CD4-positive, alpha-beta memory T cell (primary cell): ENCODE measurements at regions not wholly inside any gene's neighbourhood (a gene's known extent, or its start where the extent isn't known, plus 50 kb on each side); places are given as distances from the start of the nearest gene placed in this dataset.

Experiments used
- CTCF ChIA-PET: fragments of 350-600 bp; sonication (Branson Sonifier 250); formaldehyde crosslinking; loops from one replicate; lab custom pipeline; 2021; ENCODE audit warnings: inconsistent platforms; ENCODE audit not compliant: partially characterized antibody; lab: Charles Lee
- POLR2A ChIA-PET: fragments of 350-600 bp; sonication (Branson Sonifier 250); formaldehyde crosslinking; loops from one replicate; lab custom pipeline; 2021; ENCODE audit not compliant: partially characterized antibody; lab: Charles Lee
- DNase-seq, 5 donors: peaks; one replicate each; pipeline versions ENCODE4 v3.0.0 to v3.0.0-alpha.2; 2020 to 2022; ENCODE audit warnings: mixed read lengths in 1 of 5
- H3K27ac ChIP-seq: one replicate; pipeline ENCODE4 v1.7.0; 2013; ENCODE audit warnings: low read depth, low read length
- H3K27me3 ChIP-seq: 2 replicates; pipeline ENCODE4 v1.7.0; 2013; ENCODE audit warnings: mild to moderate bottlenecking, low read length, moderate library complexity; ENCODE audit not compliant: insufficient read depth
- H3K36me3 ChIP-seq: 2 replicates; pipeline ENCODE4 v1.7.0; 2013; ENCODE audit warnings: mild to moderate bottlenecking, low read length, moderate library complexity; ENCODE audit not compliant: insufficient read depth
- H3K4me1 ChIP-seq: 2 replicates; pipeline ENCODE4 v1.7.0; 2013; ENCODE audit warnings: mild to moderate bottlenecking, low read length, moderate library complexity; ENCODE audit not compliant: insufficient read depth
- H3K4me3 ChIP-seq, 2 donors: one replicate each; pipeline ENCODE4 v1.7.0; 2013; ENCODE audit warnings: low read length in 2 of 2, mild to moderate bottlenecking in 1 of 2
- H3K9me3 ChIP-seq, 2 donors: one replicate each; pipeline ENCODE4 v1.7.0; 2013; ENCODE audit warnings: low read length in 2 of 2, control low read depth in 1 of 2; ENCODE audit not compliant: control insufficient read depth in 1 of 2
- H3K27ac Mint-ChIP-seq, 7 donors: one replicate each; pipeline ENCODE4 v1.8.0; 2020 to 2021; ENCODE audit warnings: mixed read lengths in 7 of 7, mild to moderate bottlenecking in 6 of 7, inconsistent platforms in 3 of 7, moderate library complexity in 3 of 7
- H3K27me3 Mint-ChIP-seq, 2 donors: one replicate each; pipeline ENCODE4 v1.8.0; 2020 to 2021; ENCODE audit warnings: mixed read lengths in 2 of 2
- H3K36me3 Mint-ChIP-seq, 2 donors: one replicate each; pipeline ENCODE4 v1.8.0; 2020 to 2021; ENCODE audit warnings: mixed read lengths in 2 of 2, inconsistent platforms in 1 of 2, mild to moderate bottlenecking in 1 of 2
- H3K4me1 Mint-ChIP-seq, 4 donors: one replicate each; pipeline ENCODE4 v1.8.0; 2020 to 2021; ENCODE audit warnings: mixed read lengths in 4 of 4, mild to moderate bottlenecking in 1 of 4
- H3K4me3 Mint-ChIP-seq, 8 donors: one replicate each; pipeline ENCODE4 v1.8.0; 2020 to 2021; ENCODE audit warnings: mixed read lengths in 8 of 8, mild to moderate bottlenecking in 7 of 8, moderate library complexity in 6 of 8, inconsistent platforms in 3 of 8
- H3K9me3 Mint-ChIP-seq, 8 donors: one replicate each; pipeline ENCODE4 v1.8.0; 2020 to 2021; ENCODE audit warnings: mixed read lengths in 8 of 8, mild to moderate bottlenecking in 5 of 8, inconsistent platforms in 3 of 8, moderate library complexity in 1 of 8
- intact Hi-C: fragments of 100-400 bp; cut with micrococcal nuclease; formaldehyde crosslinking; loops from one replicate; pipeline ENCODE4 v1.15.1; 2023

DNA sequence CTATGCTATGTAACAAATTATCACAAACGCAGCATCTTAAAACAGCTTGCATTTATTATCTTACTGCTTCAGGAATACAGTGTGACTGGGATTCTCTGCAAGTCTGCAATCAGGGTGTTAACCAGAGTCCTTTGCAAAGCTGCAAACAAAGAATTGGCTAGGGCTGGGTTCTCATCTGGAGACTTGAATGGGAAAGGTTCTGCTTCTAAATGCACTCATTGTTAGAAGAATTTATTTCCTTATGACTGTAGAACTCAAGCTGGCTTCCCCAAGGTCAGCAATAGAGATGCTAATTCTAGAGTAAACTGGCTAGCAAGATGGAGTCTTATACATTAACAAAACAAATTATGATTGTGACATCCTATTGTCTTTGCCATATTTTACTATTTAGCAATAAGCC lies 673.7 kb downstream of the DIPK2A start:
- Mint-ChIP-seq H3K36me3 (no peaks in the 10 kb centered on the region), H3K4me1 (no peaks in the 10 kb centered on the region), H3K4me3 (no peak overlapping the region), H3K27ac (no peak overlapping the region), H3K9me3 (peaks cover 0 to 5% (median 0%) of the 10 kb centered on the region in 8 donors), H3K27me3 (no peaks in the 10 kb centered on the region)
- intact Hi-C loops, result no loop called here
- ChIA-PET CTCF (no interaction called here), POLR2A (no interaction called here)
- no peak for DNase-seq
- Histone ChIP-seq H3K9me3 (no peaks in the 10 kb centered on the region), H3K27me3 (no peaks in the 10 kb centered on the region), H3K27ac (no peak overlapping the region), H3K36me3 (no peaks in the 10 kb centered on the region), H3K4me1 (no peaks in the 10 kb centered on the region), H3K4me3 (no peak overlapping the region)

DNA sequence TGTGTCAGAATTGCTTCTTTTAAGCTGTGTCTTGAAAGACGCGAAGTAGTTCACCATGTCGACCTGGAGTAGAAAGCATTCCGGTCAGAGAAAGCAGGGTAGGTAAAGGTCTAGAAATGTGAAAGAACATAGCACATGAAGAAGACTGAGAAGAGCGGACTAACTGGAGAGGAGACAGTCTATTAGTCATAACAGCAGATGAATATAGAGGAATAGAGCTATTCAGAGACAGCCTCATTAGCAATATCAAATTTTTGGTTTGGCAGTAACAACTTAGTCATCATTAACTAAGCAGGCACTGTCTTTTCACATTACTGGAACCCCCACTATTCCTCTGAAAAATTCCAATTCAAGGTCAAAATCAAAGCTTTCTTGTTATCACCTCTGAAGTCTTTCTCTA lies 678.8 kb downstream of the DIPK2A start:
- H3K36me3 ChIP-seq, result no peaks in the 10 kb centered on the region
- no peak for DNase-seq
- no peak overlapping the region for H3K4me3 Mint-ChIP-seq
- H3K9me3 ChIP-seq, result no peaks in the 10 kb centered on the region
- H3K27ac Mint-ChIP-seq, result no peak overlapping the region
- H3K27ac ChIP-seq, result no peak overlapping the region
- CTCF ChIA-PET, result no interaction called here
- POLR2A ChIA-PET, result no interaction called here
- H3K36me3 Mint-ChIP-seq, result no peaks in the 10 kb centered on the region
- no peak overlapping the region for H3K4me3 ChIP-seq
- H3K4me1 Mint-ChIP-seq, result no peaks in the 10 kb centered on the region
- no peaks in the 10 kb centered on the region for H3K9me3 Mint-ChIP-seq
- H3K27me3 Mint-ChIP-seq, result no peaks in the 10 kb centered on the region
- intact Hi-C loops, result no loop called here
- H3K27me3 ChIP-seq, result no peaks in the 10 kb centered on the region
- no peaks in the 10 kb centered on the region for H3K4me1 ChIP-seq

DNA sequence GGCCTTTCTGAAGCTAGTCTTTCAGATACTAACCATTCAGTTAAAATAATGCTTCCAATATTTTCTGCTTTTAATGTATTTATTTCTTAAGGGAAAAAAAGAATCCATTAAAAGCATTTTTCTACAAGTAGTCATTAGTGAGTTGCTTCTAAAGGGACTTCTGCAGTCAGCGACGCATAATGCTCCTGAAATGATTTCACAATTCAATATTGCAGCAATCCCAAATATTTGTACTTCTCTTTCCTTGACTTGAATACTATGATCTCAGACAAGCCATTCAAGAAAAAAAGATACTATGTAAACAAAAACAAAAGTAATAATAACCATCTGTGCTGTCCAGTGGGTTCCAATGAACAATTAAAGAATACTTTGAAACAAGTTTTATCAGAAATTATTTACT lies 681.0 kb downstream of the DIPK2A start:
- Histone ChIP-seq H3K36me3 (no peaks in the 10 kb centered on the region), H3K27me3 (no peaks in the 10 kb centered on the region), H3K4me1 (no peaks in the 10 kb centered on the region), H3K27ac (no peak overlapping the region), H3K4me3 (no peak overlapping the region), H3K9me3 (no peaks in the 10 kb centered on the region)
- Mint-ChIP-seq H3K9me3 (no peaks in the 10 kb centered on the region), H3K27me3 (no peaks in the 10 kb centered on the region), H3K4me1 (no peaks in the 10 kb centered on the region), H3K36me3 (no peaks in the 10 kb centered on the region), H3K27ac (no peak overlapping the region), H3K4me3 (no peak overlapping the region)
- intact Hi-C loops, result no loop called here
- ChIA-PET CTCF (no interaction called here), POLR2A (no interaction called here)
- DNase-seq, result no peak

DNA sequence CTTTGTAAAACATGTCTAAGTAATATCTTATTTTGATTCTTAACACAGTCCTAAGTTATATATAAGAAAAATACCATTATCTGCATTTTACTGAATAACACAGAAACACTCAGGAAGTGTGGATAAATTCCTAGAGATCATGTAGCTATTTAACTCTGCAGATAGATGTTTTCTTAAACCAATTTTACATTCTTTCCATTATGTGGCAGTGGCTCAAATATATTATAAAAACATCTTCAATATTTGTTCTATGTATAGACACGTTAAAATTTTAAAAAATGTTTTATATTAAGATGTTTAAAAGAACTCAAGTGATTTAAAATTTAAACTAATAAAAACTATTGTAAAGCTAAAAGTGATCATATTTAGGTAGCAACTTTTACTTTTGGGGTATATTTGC lies 683.8 kb downstream of the DIPK2A start:
- Mint-ChIP-seq H3K27ac (no peak overlapping the region), H3K4me3 (no peak overlapping the region), H3K27me3 (no peaks in the 10 kb centered on the region), H3K9me3 (no peaks in the 10 kb centered on the region), H3K4me1 (no peaks in the 10 kb centered on the region), H3K36me3 (no peaks in the 10 kb centered on the region)
- no peaks in the 10 kb centered on the region for H3K4me1 ChIP-seq
- intact Hi-C loops, result no loop called here
- H3K27me3 ChIP-seq, result no peaks in the 10 kb centered on the region
- no peak overlapping the region for H3K27ac ChIP-seq
- ChIA-PET CTCF (no interaction called here), POLR2A (no interaction called here)
- no peaks in the 10 kb centered on the region for H3K9me3 ChIP-seq
- H3K36me3 ChIP-seq, result no peaks in the 10 kb centered on the region
- H3K4me3 ChIP-seq, result no peak overlapping the region
- no peak for DNase-seq

DNA sequence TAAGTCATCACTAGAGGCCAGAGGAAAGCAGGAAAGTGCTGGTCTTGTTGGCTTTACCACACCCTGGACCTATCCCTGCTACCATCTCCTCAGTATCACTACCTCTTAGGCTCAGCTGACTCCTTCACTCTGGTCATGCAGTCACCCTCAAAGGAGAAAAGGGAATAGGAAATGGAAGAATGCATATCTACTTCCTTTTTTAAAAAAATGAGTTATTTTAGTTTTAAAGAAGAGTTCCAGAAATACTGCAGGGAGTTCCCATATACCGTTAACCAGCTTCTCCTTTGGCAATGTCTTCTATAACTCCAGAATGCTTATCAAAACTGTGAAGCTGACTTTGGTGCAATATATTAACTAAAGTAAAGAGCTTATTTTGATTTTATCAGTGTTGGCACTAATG lies 688.6 kb downstream of the DIPK2A start:
- H3K4me3 ChIP-seq, result no peak overlapping the region
- intact Hi-C loops, result no loop called here
- no peaks in the 10 kb centered on the region for H3K9me3 ChIP-seq
- H3K36me3 ChIP-seq, result no peaks in the 10 kb centered on the region
- DNase-seq, result no peak
- H3K27me3 Mint-ChIP-seq, result no peaks in the 10 kb centered on the region
- H3K4me3 Mint-ChIP-seq, result no peak overlapping the region
- CTCF ChIA-PET, result interaction anchor here (0.7 kb wide), 1 partner anchor 43 kb away, joined by 3 read pairs; no protein-coding TSS in a partner anchor
- no peaks in the 10 kb centered on the region for H3K36me3 Mint-ChIP-seq
- H3K4me1 Mint-ChIP-seq, result no peaks in the 10 kb centered on the region
- POLR2A ChIA-PET, result no interaction called here
- peaks cover 0 to 10% (median 3%) of the 10 kb centered on the region in 8 donors for H3K9me3 Mint-ChIP-seq
- H3K27ac Mint-ChIP-seq, result no peak overlapping the region
- H3K4me1 ChIP-seq, result no peaks in the 10 kb centered on the region
- H3K27ac ChIP-seq, result no peak overlapping the region
- H3K27me3 ChIP-seq, result no peaks in the 10 kb centered on the region

DNA sequence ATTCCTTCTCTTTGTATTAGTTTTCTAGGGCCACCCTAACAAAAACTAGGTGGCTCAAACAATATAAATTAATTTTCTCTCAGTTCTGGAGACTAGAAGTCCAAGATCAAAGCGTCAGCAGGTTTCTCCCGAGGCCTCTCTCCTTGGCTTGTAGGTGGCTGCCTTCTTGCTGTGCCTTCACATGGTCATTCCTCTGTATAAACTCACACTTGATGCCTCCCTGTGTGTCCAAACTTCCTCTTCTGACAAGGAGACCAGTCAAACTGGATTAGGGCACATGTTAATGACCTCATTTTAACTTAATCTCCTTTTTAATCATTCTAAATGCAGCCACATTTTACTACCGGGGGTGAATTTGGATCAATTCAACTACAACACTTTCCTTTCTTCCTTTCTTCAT lies 691.1 kb downstream of the DIPK2A start:
- Mint-ChIP-seq H3K9me3 (peaks cover 3 to 17% (median 12%) of the 10 kb centered on the region in 8 donors), H3K27ac (no peak overlapping the region), H3K4me3 (no peak overlapping the region), H3K4me1 (no peaks in the 10 kb centered on the region), H3K36me3 (no peaks in the 10 kb centered on the region), H3K27me3 (no peaks in the 10 kb centered on the region)
- H3K36me3 ChIP-seq, result no peaks in the 10 kb centered on the region
- H3K4me3 ChIP-seq, result no peak overlapping the region
- intact Hi-C loops, result no loop called here
- no peaks in the 10 kb centered on the region for H3K27me3 ChIP-seq
- H3K9me3 ChIP-seq, result no peaks in the 10 kb centered on the region
- POLR2A ChIA-PET, result no interaction called here
- CTCF ChIA-PET, result no interaction called here
- no peak overlapping the region for H3K27ac ChIP-seq
- no peaks in the 10 kb centered on the region for H3K4me1 ChIP-seq
- no peak for DNase-seq

DNA sequence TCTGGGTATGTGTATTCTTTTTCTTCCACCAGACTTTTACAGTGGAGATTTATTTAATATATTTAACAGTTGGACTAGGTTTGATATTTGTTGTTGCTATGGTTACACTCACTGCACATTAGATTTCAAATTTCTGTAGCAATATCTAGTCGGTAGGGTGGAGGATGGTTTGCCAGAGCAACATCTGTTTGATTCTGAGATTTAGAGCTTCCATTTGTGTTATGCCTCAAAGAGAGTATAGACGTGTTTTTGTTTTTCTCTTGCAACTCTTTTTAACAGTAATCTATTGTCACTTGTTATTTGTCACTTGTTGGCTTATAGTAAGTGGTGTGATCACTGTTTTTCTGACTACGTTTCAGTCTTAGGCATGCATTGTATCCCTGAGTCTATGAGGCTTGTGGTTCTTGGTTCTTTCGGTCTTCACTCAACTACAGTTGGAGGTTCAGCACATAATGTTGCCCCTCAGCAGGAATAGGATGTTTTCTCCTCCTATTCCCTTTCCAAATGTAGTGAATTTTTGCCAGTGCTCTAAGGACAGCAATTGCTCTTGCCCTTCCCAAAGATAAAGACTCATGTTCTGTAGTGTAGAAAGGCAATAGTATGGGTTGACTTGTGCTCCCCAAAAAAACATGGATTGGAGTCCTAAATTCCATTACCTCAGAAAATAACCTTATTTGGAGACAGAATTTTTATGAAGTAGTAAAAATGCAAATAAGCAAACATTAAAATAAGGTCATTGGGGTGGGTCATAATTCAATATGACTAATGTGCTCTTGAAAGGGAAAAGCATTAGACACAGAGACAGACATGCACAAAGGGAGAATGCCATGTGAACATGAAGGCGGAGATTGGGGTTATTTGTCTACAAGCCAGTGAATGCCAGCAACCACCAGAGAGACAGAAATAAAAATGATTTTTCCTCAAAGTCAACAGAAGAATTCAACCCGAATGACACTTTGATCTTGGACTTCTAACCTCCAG lies 692.1 kb downstream of the DIPK2A start:
- Mint-ChIP-seq H3K4me3 (no peak overlapping the region), H3K36me3 (no peaks in the 10 kb centered on the region), H3K4me1 (no peaks in the 10 kb centered on the region), H3K27me3 (no peaks in the 10 kb centered on the region), H3K27ac (no peak overlapping the region), H3K9me3 (peaks cover 3 to 17% (median 12%) of the 10 kb centered on the region in 8 donors)
- POLR2A ChIA-PET, result no interaction called here
- intact Hi-C loops, result no loop called here
- Histone ChIP-seq H3K4me1 (no peaks in the 10 kb centered on the region), H3K27me3 (no peaks in the 10 kb centered on the region), H3K36me3 (no peaks in the 10 kb centered on the region), H3K4me3 (no peak overlapping the region), H3K9me3 (no peaks in the 10 kb centered on the region), H3K27ac (no peak overlapping the region)
- no peak for DNase-seq
- CTCF ChIA-PET, result no interaction called here
